H1 (cell line): ENCODE measurements at regions not wholly inside any gene's neighbourhood (a gene's known extent, or its start where the extent isn't known, plus 50 kb on each side); places are given as distances from the start of the nearest gene placed in this dataset. TPM values are rescaled to one million over a fixed set of nuclear protein-coding genes. Genes with fewer than 3 reads are reported as not detected.

Source experiments
- small RNA-seq: library from polyadenylated mRNA; stranded (forward); fragments of <200 nt; extraction: miRNeasy Mini kit (QIAGEN cat#:217004); gene quantifications from one replicate; pipeline ENCODE3, GENCODE V24; 2013; ENCODE audit not compliant: insufficient read depth

Small RNA genes in the stretch of these regions (small RNA-seq; reads per million reads assigned to genes)
- not detected for gene AC093767.1
